SU-DHL-6 (cell line): ENCODE measurements at regions not wholly inside any gene's neighbourhood (a gene's known extent, or its start where the extent isn't known, plus 50 kb on each side); places are given as distances from the start of the nearest gene placed in this dataset.

ENCODE experiments used
- EZH2phosphoT487 ChIP-seq: fragments of 200-600 bp; sonication (generic), shearing (Covaris generic); conservative IDR thresholded peaks from 2 replicates; pipeline ENCODE4 v1.6.1; 2018; ENCODE audit warnings: mild to moderate bottlenecking, antibody characterized with exemption, low read length, moderate library complexity, mixed read lengths
- TF ChIP-seq, protein P1 (sequence below): fragments of 200-600 bp; sonication (generic); IDR thresholded peaks from one replicate; pipeline ENCODE4 v1.5.1; 2017; ENCODE audit warnings: antibody characterized with exemption, mild to moderate bottlenecking, low read length, moderate library complexity; ENCODE audit not compliant: insufficient read depth, poor library complexity, severe bottlenecking

- TF ChIP-seq, protein P1, sequence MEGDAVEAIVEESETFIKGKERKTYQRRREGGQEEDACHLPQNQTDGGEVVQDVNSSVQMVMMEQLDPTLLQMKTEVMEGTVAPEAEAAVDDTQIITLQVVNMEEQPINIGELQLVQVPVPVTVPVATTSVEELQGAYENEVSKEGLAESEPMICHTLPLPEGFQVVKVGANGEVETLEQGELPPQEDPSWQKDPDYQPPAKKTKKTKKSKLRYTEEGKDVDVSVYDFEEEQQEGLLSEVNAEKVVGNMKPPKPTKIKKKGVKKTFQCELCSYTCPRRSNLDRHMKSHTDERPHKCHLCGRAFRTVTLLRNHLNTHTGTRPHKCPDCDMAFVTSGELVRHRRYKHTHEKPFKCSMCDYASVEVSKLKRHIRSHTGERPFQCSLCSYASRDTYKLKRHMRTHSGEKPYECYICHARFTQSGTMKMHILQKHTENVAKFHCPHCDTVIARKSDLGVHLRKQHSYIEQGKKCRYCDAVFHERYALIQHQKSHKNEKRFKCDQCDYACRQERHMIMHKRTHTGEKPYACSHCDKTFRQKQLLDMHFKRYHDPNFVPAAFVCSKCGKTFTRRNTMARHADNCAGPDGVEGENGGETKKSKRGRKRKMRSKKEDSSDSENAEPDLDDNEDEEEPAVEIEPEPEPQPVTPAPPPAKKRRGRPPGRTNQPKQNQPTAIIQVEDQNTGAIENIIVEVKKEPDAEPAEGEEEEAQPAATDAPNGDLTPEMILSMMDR, result no peak
- TF ChIP-seq EZH2phosphoT487, result no peak
Observed at GRCh38 chr21:43322311-43322710, 104.6 kb downstream of the SIK1 start.
